ENCODE measurements at regions not wholly inside any gene's neighbourhood (a gene's known extent, or its start where the extent isn't known, plus 50 kb on each side); places are given as distances from the start of the nearest gene placed in this dataset.

DNA sequence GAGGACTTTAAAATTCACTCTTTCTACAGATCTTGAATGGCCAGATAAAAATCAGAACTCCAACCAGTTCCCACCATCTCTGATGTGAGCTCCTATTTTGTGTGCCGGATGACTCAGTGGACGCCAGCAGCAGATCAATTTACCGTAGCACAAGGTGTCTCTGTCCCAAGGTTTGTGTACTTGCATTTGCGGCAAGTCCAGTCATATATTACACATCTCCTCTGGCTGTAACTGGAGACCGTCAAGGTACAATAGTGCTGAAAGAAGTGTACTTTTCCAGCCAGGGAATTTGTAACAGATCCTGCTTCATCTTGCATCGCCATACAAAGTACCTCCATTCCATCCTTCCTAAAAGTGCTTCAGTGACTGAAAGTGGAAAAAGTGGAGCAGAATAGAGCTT is 108.2 kb upstream of the SORBS2 start:
- Histone ChIP-seq H3K4me3 (no peak overlapping the region), H3K36me3 (no peaks in the 10 kb centered on the region), H3K4me1 (no peaks in the 10 kb centered on the region), H3K27me3 (no peaks in the 10 kb centered on the region), H3K27ac (no peak overlapping the region), H3K9me3 (no peaks in the 10 kb centered on the region)
- ATAC-seq: no peak
- intact Hi-C loops (cut with DNase I): no loop called here
- no peak for DNase-seq
- TF ChIP-seq, protein P1, sequence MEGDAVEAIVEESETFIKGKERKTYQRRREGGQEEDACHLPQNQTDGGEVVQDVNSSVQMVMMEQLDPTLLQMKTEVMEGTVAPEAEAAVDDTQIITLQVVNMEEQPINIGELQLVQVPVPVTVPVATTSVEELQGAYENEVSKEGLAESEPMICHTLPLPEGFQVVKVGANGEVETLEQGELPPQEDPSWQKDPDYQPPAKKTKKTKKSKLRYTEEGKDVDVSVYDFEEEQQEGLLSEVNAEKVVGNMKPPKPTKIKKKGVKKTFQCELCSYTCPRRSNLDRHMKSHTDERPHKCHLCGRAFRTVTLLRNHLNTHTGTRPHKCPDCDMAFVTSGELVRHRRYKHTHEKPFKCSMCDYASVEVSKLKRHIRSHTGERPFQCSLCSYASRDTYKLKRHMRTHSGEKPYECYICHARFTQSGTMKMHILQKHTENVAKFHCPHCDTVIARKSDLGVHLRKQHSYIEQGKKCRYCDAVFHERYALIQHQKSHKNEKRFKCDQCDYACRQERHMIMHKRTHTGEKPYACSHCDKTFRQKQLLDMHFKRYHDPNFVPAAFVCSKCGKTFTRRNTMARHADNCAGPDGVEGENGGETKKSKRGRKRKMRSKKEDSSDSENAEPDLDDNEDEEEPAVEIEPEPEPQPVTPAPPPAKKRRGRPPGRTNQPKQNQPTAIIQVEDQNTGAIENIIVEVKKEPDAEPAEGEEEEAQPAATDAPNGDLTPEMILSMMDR (IDR thresholded peaks at IDR 0.05): no peak

DNA sequence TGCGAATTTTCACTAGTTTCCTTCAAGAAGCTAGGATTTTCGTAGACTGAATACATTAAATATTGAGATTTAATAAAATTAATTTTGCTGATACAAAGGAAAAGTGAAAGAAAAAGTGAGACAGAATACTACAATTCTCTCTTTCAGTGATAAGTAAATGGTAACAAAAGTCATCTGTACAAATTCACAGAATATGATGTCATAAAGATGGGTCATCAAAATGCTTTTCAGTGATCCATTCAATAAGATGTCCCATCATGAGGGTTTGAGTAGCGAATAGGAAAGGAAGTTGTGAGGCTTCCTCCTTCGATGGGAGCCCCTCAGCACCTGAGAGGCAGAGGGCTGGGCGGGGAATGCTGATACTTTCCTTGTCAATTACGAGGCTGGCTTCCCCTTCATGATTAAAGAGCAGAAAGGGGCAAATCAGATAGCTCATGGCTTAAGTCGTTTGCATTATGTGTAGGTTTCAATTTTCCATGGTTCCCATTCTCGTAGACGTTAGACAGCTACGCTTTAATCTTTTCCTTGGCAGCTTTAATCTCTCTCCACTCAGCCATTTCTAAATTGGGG is 108.8 kb upstream of the SORBS2 start:
- no peaks in the 10 kb centered on the region for H3K4me1 ChIP-seq
- H3K4me3 ChIP-seq: no peak overlapping the region
- intact Hi-C loops (cut with DNase I): no loop called here
- no peaks in the 10 kb centered on the region for H3K9me3 ChIP-seq
- TF ChIP-seq, protein P1 (IDR thresholded peaks at IDR 0.05): no peak
- H3K27ac ChIP-seq: no peak overlapping the region
- DNase-seq: no peak
- no peaks in the 10 kb centered on the region for H3K36me3 ChIP-seq
- ATAC-seq: no peak
- no peaks in the 10 kb centered on the region for H3K27me3 ChIP-seq

DNA sequence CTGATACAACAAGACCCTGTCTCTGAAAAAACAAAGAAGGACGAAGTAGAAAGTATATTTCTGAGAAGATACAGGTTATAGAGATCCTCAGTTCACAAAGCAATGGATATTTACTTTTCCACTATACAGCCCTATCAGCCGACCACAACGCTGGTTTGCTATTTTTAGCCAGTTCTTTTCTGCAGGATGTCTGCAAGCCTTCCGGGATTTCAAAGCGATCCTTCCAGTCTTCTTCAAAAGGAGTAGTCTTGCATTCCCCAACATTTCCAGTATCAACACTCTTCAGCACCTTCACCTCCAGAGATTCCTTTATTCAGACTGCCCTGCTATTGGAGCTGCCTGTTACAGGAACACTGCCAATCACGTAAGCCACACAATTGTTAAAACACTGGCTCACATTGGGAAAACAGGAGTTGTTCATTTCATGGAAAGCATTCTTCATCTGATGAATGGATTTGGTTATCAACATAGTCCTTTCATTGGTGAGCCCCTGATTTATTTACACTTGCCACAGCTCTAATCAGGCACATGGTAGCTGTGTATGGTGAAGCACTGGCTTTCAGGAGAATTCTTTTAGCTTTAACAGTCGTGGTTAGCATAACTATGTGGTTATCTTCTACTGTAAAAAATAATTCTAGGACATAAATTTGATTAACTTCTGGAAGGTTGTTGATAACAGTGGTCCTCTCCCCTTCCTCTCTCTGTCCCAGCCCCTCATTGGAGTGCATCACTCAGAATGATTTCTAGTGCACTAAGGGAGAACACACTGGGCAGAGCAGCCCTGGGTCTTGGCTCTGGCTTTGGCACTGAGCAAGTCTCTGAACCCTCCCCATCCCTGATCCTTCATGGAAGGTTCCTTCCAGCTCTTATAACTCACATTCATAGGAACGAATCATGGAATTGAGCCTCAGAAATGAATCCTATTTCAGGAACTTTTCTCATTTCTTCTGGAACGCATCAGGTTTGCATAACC is 109.9 kb upstream of the SORBS2 start:
- no peaks in the 10 kb centered on the region for H3K27me3 ChIP-seq
- H3K4me1 ChIP-seq: no peaks in the 10 kb centered on the region
- no peak overlapping the region for H3K27ac ChIP-seq
- intact Hi-C loops (cut with DNase I): no loop called here
- H3K9me3 ChIP-seq: no peaks in the 10 kb centered on the region
- DNase-seq (no peak), ATAC-seq (no peak)
- H3K4me3 ChIP-seq: no peak overlapping the region
- TF ChIP-seq, protein P1 (IDR thresholded peaks at IDR 0.05): no peak
- no peaks in the 10 kb centered on the region for H3K36me3 ChIP-seq

DNA sequence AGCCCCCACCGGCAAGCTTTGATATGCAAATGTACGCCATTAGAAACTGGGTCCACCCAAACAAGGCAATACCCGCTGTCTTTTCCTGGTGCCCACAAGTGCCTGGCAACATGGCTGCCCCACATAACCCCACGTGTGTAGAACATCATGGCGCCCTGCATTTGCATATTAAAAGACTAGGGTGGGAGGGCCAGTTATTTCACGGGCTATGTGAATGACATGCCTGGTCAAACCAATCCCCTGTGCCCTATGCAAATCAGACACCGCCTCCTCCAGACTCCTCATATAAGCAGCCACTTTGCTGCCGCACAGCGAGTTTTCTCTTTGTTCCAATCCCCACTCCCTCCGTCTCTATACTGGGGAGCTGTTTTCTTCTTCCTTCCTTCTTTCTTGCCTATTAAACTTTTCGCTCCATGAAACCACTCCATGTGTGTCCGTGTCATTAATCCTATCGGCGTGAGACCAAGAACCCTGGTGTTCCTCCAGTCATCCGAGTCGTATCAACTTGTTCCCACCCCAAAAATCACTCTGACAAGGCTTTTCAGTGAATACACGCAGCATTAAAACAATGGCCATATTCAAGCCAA is 112.6 kb upstream of the SORBS2 start:
- intact Hi-C loops (cut with DNase I): no loop called here
- TF ChIP-seq, protein P1 (IDR thresholded peaks at IDR 0.05): no peak

DNA sequence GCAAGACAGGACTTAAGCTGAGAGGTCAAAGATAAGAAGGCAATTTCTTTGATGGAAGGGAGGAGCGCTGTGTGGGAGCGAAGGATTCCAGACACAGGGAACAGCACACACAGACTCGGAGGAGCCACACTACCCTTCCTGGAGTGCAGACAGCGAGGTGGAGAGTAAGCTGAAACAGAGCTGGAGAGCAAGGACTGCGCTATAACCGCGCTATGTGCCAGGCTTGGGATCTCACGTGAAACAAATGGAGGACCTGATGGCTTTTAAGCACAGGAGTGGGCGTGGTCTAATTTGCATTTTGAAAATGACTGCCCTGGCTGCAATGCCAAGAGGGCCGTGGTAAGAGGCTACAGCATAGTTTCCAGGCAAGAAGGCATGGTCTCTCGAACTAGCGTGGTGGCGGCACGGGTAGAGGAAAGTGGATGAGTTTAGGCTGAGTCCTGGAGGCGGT is 113.9 kb upstream of the SORBS2 start:
- TF ChIP-seq, protein P1 (IDR thresholded peaks at IDR 0.05): no peak
- Histone ChIP-seq H3K36me3 (no peaks in the 10 kb centered on the region), H3K27me3 (no peaks in the 10 kb centered on the region), H3K9me3 (no peaks in the 10 kb centered on the region), H3K4me3 (no peak overlapping the region), H3K4me1 (no peaks in the 10 kb centered on the region), H3K27ac (no peak overlapping the region)
- ATAC-seq: peak; percentile 56
- no peak for DNase-seq
- intact Hi-C loops (cut with DNase I): no loop called here

More for the DNA sequence above, 112.6 kb upstream of the SORBS2 start:
- Histone ChIP-seq H3K4me1 (no peaks in the 10 kb centered on the region), H3K36me3 (no peaks in the 10 kb centered on the region), H3K27ac (no peak overlapping the region), H3K27me3 (no peaks in the 10 kb centered on the region), H3K4me3 (no peak overlapping the region), H3K9me3 (no peaks in the 10 kb centered on the region)
- no peak for ATAC-seq
- no peak for DNase-seq
